ENCODE measurements at regions not wholly inside any gene's neighbourhood (a gene's known extent, or its start where the extent isn't known, plus 50 kb on each side); places are given as distances from the start of the nearest gene placed in this dataset.

GRCh38 chr14:64639340-64639821 lies 64.8 kb upstream of the PLEKHG3 start:
- DNase-seq (ENCODE audit: low read depth) = no peak
- H3K4me3 ChIP-seq (ENCODE audit: control insufficient read depth, low read depth, low read length) = no peak overlapping the region
- no peak for TF ChIP-seq CTCF (IDR thresholded peaks at IDR 0.05; ENCODE audit: control insufficient read depth, insufficient read depth, low read depth, low read length, missing control alignments)

GRCh38 chr14:64640839-64641238 lies 63.4 kb upstream of the PLEKHG3 start:
- H3K4me3 ChIP-seq (ENCODE audit: control insufficient read depth, low read depth, low read length) = no peak overlapping the region
- TF ChIP-seq CTCF (IDR thresholded peaks at IDR 0.05; ENCODE audit: control insufficient read depth, insufficient read depth, low read depth, low read length, missing control alignments) = no peak
- DNase-seq (ENCODE audit: low read depth) = no peak

GRCh38 chr14:64641760-64642159 lies 62.5 kb upstream of the PLEKHG3 start:
- no peak for DNase-seq (ENCODE audit: low read depth)
- no peak for TF ChIP-seq CTCF (IDR thresholded peaks at IDR 0.05; ENCODE audit: control insufficient read depth, insufficient read depth, low read depth, low read length, missing control alignments)
- no peak overlapping the region for H3K4me3 ChIP-seq (ENCODE audit: control insufficient read depth, low read depth, low read length)

- H3K4me3 ChIP-seq (ENCODE audit: control insufficient read depth, low read depth, low read length) = no peak overlapping the region
- no peak for DNase-seq (ENCODE audit: low read depth)
- TF ChIP-seq CTCF (IDR thresholded peaks at IDR 0.05; ENCODE audit: control insufficient read depth, insufficient read depth, low read depth, low read length, missing control alignments) = no peak
Observed at GRCh38 chr14:64643709-64644108, 60.5 kb upstream of the PLEKHG3 start.

- TF ChIP-seq CTCF (IDR thresholded peaks at IDR 0.05; ENCODE audit: control insufficient read depth, insufficient read depth, low read depth, low read length, missing control alignments) = no peak
- no peak overlapping the region for H3K4me3 ChIP-seq (ENCODE audit: control insufficient read depth, low read depth, low read length)
- DNase-seq (ENCODE audit: low read depth) = no peak
Observed at GRCh38 chr14:64644629-64645028, 59.6 kb upstream of the PLEKHG3 start.

GRCh38 chr14:64645220-64645892 lies 58.9 kb upstream of the PLEKHG3 start:
- peak; percentile 99 for DNase-seq (ENCODE audit: low read depth)
- peak overlapping the region; percentile 8; the same call in 1 of the 2 replicates for H3K4me3 ChIP-seq (ENCODE audit: control insufficient read depth, low read depth, low read length)
- no peak for TF ChIP-seq CTCF (IDR thresholded peaks at IDR 0.05; ENCODE audit: control insufficient read depth, insufficient read depth, low read depth, low read length, missing control alignments)
